Neural progenitor cell (in vitro differentiated cells): ENCODE measurements at regions not wholly inside any gene's neighbourhood (a gene's known extent, or its start where the extent isn't known, plus 50 kb on each side); places are given as distances from the start of the nearest gene placed in this dataset.

Experiments used
- EZH2phosphoT487 ChIP-seq: fragments of 200-600 bp; sonication (generic); IDR thresholded peaks from 2 replicates; pipeline ENCODE4 v1.6.1; 2017; ENCODE audit warnings: antibody characterized with exemption
- TF ChIP-seq, protein P1 (sequence below): fragments of 200-600 bp; sonication (generic); IDR thresholded peaks from 2 replicates; pipeline ENCODE4 v1.5.1; 2017; ENCODE audit warnings: antibody characterized with exemption, mild to moderate bottlenecking

- TF ChIP-seq, protein P1, sequence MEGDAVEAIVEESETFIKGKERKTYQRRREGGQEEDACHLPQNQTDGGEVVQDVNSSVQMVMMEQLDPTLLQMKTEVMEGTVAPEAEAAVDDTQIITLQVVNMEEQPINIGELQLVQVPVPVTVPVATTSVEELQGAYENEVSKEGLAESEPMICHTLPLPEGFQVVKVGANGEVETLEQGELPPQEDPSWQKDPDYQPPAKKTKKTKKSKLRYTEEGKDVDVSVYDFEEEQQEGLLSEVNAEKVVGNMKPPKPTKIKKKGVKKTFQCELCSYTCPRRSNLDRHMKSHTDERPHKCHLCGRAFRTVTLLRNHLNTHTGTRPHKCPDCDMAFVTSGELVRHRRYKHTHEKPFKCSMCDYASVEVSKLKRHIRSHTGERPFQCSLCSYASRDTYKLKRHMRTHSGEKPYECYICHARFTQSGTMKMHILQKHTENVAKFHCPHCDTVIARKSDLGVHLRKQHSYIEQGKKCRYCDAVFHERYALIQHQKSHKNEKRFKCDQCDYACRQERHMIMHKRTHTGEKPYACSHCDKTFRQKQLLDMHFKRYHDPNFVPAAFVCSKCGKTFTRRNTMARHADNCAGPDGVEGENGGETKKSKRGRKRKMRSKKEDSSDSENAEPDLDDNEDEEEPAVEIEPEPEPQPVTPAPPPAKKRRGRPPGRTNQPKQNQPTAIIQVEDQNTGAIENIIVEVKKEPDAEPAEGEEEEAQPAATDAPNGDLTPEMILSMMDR, result no peak
- TF ChIP-seq EZH2phosphoT487, result no peak
Measured at GRCh38 chr5:156042726-156043125, 284.2 kb upstream of the SGCD start.
